ENCODE measurements at regions not wholly inside any gene's neighbourhood (a gene's known extent, or its start where the extent isn't known, plus 50 kb on each side); places are given as distances from the start of the nearest gene placed in this dataset.

GRCh38 chr9:134544388-134545214, 97.0 kb upstream of the COL5A1 start:
- TF ChIP-seq CTCF (IDR thresholded peaks at IDR 0.05; ENCODE audit: control extremely low read depth in 1 of 3, insufficient read depth in 1 of 3, low read depth in 1 of 3, low read length in 3 of 3) (no peak), HDAC6 (IDR thresholded peaks at IDR 0.05; ENCODE audit: low read depth, low read length) (no peak), SP2 (IDR thresholded peaks at IDR 0.05; ENCODE audit: low read length) (no peak), POLR2AphosphoS5 (IDR thresholded peaks at IDR 0.05; ENCODE audit: low read depth, low read length) (no peak), ZNF274 (IDR thresholded peaks at IDR 0.05; ENCODE audit: borderline replicate concordance, extremely low read depth, low read length) (no peak), EZH2 (IDR thresholded peaks at IDR 0.05; ENCODE audit: low read depth, low read length, severe bottlenecking) (no peak), CEBPB (IDR thresholded peaks at IDR 0.05; ENCODE audit: low read depth, low read length) (no peak), POLR2A (IDR thresholded peaks at IDR 0.05; ENCODE audit: control extremely low read depth in 1 of 2, low read depth in 2 of 2, low read length in 2 of 2) (0 out of 3 replicates have a peak, but pooled peaks of 1 of the 2 experiments have one; percentile 19), YY1 (IDR thresholded peaks at IDR 0.05; ENCODE audit: low read depth, low read length) (peak; percentile 17; the same call in 1 of the 2 replicates), SUZ12 (IDR thresholded peaks at IDR 0.05; ENCODE audit: low read length) (no peak), EP300 (IDR thresholded peaks at IDR 0.05; ENCODE audit: borderline replicate concordance in 1 of 2, low read depth in 2 of 2, low read length in 2 of 2) (no peak), SIN3A (conservative IDR thresholded peaks at IDR 0.05 in 1 of 2, IDR thresholded peaks at IDR 0.05 in 1 of 2; ENCODE audit: low read depth in 1 of 2, low read length in 2 of 2) (no peak), EGR1 (IDR thresholded peaks at IDR 0.05; ENCODE audit: borderline replicate concordance, low read depth, low read length) (no peak)
